ENCODE measurements at regions not wholly inside any gene's neighbourhood (a gene's known extent, or its start where the extent isn't known, plus 50 kb on each side); places are given as distances from the start of the nearest gene placed in this dataset.

DNA sequence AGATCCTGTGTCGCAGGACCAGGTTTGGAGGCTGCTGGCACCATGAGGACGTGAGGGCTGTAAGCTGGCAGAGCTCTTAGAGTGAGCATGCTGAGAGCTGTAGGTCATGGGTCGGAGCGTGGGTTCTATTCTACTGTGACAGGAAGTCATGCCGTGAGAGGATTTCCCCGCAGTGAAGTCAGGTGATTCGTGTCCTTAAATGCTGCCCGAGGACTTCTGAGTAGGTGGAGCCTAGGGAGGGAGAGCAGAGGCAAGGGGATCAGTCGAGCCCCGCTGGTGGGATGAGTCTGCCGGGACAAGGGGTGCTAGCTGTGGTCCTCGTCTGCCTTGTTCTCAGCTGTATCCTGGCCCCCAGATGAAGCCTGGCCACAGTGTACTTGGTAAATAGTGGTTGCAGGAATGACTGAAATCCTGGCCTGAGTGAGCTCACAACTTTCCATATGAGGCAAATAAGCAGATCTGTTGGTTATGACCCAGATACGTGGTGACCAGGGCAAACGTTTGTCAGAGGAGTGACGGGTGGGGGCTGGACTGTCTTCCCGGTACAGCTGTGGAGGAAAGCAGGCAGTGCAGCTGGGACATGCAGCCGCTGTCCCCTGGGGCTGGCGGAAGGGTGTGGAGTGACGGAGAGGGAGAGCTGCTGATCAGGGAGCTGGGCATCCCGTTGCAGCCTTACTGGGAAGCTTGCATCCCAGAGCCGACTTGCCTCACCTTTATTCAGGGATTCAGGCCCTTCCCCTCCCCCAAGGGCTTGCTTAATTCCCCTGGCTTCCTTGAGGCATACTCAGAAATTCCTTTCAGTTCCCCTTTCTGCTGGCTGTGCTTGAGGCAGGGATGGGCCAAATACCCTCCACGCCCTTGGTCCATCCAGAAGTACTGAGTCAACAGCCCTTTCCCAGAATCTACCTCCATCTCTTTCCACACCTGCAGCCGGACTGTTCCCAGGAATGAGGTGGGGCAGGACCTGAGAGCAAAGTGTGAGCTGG is 250.9 kb upstream of the RREB1 start:
- Histone ChIP-seq H3K9me3 (no peaks in the 10 kb centered on the region), H3K4me3 (peak overlapping the region; percentile 24), H3K27me3 (ENCODE audit: low read depth) (no peaks in the 10 kb centered on the region), H3K4me1 (peaks cover 36% of the 10 kb centered on the region), H3K36me3 (no peaks in the 10 kb centered on the region), H3K27ac (peak overlapping the region; percentile 85)
- TF ChIP-seq, protein P1, sequence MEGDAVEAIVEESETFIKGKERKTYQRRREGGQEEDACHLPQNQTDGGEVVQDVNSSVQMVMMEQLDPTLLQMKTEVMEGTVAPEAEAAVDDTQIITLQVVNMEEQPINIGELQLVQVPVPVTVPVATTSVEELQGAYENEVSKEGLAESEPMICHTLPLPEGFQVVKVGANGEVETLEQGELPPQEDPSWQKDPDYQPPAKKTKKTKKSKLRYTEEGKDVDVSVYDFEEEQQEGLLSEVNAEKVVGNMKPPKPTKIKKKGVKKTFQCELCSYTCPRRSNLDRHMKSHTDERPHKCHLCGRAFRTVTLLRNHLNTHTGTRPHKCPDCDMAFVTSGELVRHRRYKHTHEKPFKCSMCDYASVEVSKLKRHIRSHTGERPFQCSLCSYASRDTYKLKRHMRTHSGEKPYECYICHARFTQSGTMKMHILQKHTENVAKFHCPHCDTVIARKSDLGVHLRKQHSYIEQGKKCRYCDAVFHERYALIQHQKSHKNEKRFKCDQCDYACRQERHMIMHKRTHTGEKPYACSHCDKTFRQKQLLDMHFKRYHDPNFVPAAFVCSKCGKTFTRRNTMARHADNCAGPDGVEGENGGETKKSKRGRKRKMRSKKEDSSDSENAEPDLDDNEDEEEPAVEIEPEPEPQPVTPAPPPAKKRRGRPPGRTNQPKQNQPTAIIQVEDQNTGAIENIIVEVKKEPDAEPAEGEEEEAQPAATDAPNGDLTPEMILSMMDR (IDR thresholded peaks at IDR 0.05): no peak
- peak; percentile 83 for DNase-seq
- ATAC-seq: peak; percentile 91
- intact Hi-C loops (cut with DNase I): no loop called here

DNA sequence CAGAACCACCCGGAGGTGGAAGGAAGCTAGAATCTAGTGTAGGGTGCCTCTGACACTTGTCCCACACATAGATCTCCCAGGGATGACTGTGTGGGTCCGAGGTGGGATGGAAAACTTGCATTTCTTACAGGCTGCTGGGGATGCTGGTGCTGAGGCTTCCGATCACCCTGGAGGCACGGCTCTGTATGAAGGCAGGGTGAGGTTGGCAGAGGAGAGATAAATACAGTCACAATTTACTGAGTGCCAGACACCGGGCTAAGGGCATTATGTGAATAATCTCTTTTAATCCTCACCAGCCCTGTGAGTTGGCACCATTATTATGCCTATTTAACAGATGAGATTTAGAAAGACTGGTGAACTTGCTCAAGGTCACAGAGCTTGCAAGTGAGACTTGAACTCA is 250.2 kb upstream of the RREB1 start:
- Histone ChIP-seq H3K4me3 (no peak overlapping the region), H3K27me3 (ENCODE audit: low read depth) (no peaks in the 10 kb centered on the region), H3K27ac (peak overlapping the region; percentile 85), H3K9me3 (no peaks in the 10 kb centered on the region), H3K36me3 (no peaks in the 10 kb centered on the region), H3K4me1 (peaks cover 36% of the 10 kb centered on the region)
- TF ChIP-seq, protein P1 (IDR thresholded peaks at IDR 0.05): no peak
- DNase-seq (no peak), ATAC-seq (no peak)
- intact Hi-C loops (cut with DNase I): no loop called here

DNA sequence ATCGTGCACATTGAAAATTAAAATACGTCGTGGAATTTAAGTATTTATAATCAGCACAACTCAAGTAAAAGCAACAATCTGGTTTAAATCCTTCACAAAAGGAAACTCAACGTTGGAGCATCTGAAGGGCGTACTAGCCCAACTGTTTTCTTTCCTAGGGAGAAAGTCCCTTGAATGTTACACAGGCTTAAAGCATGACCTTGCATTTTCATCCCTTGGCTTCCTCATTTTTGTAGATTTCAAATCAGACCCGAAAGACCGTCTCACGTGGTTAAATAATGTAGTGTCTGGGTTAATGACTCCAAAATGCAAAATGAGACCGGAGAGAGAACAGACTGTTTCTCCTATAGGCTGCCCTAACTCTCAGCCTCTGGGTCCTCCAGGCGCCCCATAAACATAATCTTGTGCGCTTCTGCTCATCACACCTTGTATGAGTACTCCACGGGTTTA is 249.2 kb upstream of the RREB1 start:
- Histone ChIP-seq H3K4me1 (peaks cover 36% of the 10 kb centered on the region), H3K27ac (peak overlapping the region; percentile 85), H3K4me3 (no peak overlapping the region), H3K27me3 (ENCODE audit: low read depth) (no peaks in the 10 kb centered on the region), H3K9me3 (no peaks in the 10 kb centered on the region), H3K36me3 (no peaks in the 10 kb centered on the region)
- TF ChIP-seq, protein P1 (IDR thresholded peaks at IDR 0.05): no peak
- DNase-seq (no peak), ATAC-seq (no peak)
- intact Hi-C loops (cut with DNase I): no loop called here

DNA sequence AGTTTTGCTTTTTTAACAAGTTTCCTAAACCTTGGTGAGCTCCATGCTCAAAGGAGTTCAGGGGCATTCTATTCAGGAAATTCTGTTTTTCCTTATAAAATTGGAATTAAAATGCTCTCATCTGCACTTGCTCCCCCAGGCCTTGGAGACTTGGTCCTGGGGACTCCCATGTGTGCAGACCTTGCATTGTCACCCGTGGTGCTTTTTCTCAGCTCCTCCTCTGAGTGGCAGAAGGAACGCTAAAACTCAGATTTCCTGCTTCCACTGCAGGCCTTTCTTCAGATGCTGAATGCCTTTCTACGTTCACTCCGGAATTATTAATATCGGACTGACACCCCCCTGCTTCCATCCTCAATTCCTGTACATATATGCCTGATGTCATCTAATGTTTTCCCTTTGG is 248.7 kb upstream of the RREB1 start:
- peaks cover 36% of the 10 kb centered on the region for H3K4me1 ChIP-seq
- H3K27ac ChIP-seq: no peak overlapping the region

DNA sequence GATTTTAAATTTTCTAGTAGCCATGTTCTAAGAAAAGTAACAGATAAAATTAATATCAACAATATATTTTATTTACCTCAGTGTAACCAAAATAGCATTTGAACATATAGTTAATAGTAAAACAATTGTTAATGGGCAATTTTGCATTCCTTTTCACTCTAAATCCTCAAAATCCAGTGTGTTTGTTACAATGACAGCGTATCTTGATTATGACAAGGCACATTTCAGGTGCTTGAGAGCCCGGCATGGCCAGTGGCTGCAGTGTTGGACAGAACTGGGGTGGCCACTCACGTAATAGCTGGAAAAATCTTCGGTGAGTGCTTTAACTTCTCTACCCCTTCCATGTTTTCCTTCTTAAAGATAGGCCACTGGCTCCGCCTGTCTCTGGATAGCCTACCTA is 248.0 kb upstream of the RREB1 start:
- ATAC-seq (no peak), DNase-seq (no peak)
- Histone ChIP-seq H3K36me3 (no peaks in the 10 kb centered on the region), H3K9me3 (no peaks in the 10 kb centered on the region), H3K27ac (no peak overlapping the region), H3K27me3 (ENCODE audit: low read depth) (no peaks in the 10 kb centered on the region), H3K4me3 (no peak overlapping the region), H3K4me1 (peaks cover 36% of the 10 kb centered on the region)
- intact Hi-C loops (cut with DNase I): no loop called here
- TF ChIP-seq, protein P1 (IDR thresholded peaks at IDR 0.05): no peak

More for the DNA sequence above, 248.7 kb upstream of the RREB1 start:
- no peak for ATAC-seq
- no peaks in the 10 kb centered on the region for H3K36me3 ChIP-seq
- H3K4me3 ChIP-seq: no peak overlapping the region
- no peaks in the 10 kb centered on the region for H3K9me3 ChIP-seq
- TF ChIP-seq, protein P1 (IDR thresholded peaks at IDR 0.05): no peak
- H3K27me3 ChIP-seq (ENCODE audit: low read depth): no peaks in the 10 kb centered on the region
- DNase-seq: no peak
- intact Hi-C loops (cut with DNase I): no loop called here
